HEK293 (cell line): ENCODE measurements at regions not wholly inside any gene's neighbourhood (a gene's known extent, or its start where the extent isn't known, plus 50 kb on each side); places are given as distances from the start of the nearest gene placed in this dataset.

Source experiments
- BCL11B ChIP-seq: fragments of 450-650 bp; formaldehyde crosslinking; IDR thresholded peaks from 2 replicates; pipeline ENCODE4 v1.5.1; 2016; ENCODE audit warnings: low read depth, missing biosample characterization, missing genetic modification characterization
- CTCF ChIP-seq: fragments of 450-650 bp; formaldehyde crosslinking; IDR thresholded peaks from 2 replicates; pipeline ENCODE4 v1.5.1; 2016; ENCODE audit warnings: missing biosample characterization, missing genetic modification characterization
- EGR2 ChIP-seq: fragments of 450-650 bp; formaldehyde crosslinking; IDR thresholded peaks from 2 replicates; pipeline ENCODE4 v1.5.1; 2016; ENCODE audit warnings: low read depth, missing biosample characterization, missing genetic modification characterization
- MEIS1 ChIP-seq: sonication (generic); formaldehyde crosslinking; IDR thresholded peaks from 2 replicates; pipeline ENCODE4 v1.8.1; 2022; ENCODE audit warnings: missing genetic modification reagents, mild to moderate bottlenecking, borderline replicate concordance
- PBX3 ChIP-seq: sonication (generic); formaldehyde crosslinking; IDR thresholded peaks from 2 replicates; pipeline ENCODE4 v1.8.1; 2022; ENCODE audit warnings: mild to moderate bottlenecking, moderate library complexity, missing genetic modification reagents
- SETDB1 ChIP-seq: IDR thresholded peaks from one replicate; pipeline ENCODE4 v1.6.1; 2017; ENCODE audit warnings: mild to moderate bottlenecking, low read length, moderate library complexity, mixed read lengths; ENCODE audit not compliant: insufficient read length
- ZBTB11 ChIP-seq: fragments of 450-650 bp; formaldehyde crosslinking; conservative IDR thresholded peaks from 2 replicates; pipeline ENCODE4 v1.5.1; 2016; ENCODE audit warnings: low read depth, missing biosample characterization, missing genetic modification characterization
- ZFP41 ChIP-seq: fragments of 450-650 bp; formaldehyde crosslinking; IDR thresholded peaks from 2 replicates; pipeline ENCODE4 v1.5.1; 2016; ENCODE audit warnings: missing biosample characterization, missing genetic modification characterization, borderline replicate concordance
- ZNF133 ChIP-seq: fragments of 450-650 bp; formaldehyde crosslinking; IDR thresholded peaks from 2 replicates; pipeline ENCODE4 v1.5.1; 2016; ENCODE audit warnings: missing biosample characterization, missing genetic modification characterization
- ZNF138 ChIP-seq: fragments of 450-650 bp; formaldehyde crosslinking; IDR thresholded peaks from 2 replicates; pipeline ENCODE4 v1.5.1; 2016; ENCODE audit warnings: missing biosample characterization, missing genetic modification characterization, borderline replicate concordance
- ZNF274 ChIP-seq, 2 experiments: fragments of 200-500 bp in 1 of 2; fragments of 450-650 bp in 1 of 2; sonication (Bioruptor generic) in 1 of 2; formaldehyde crosslinking in 1 of 2; IDR thresholded peaks; 2 replicates each; pipeline versions ENCODE4 v1.5.1 to v1.6.1; 2014 to 2016; ENCODE audit warnings: borderline replicate concordance in 1 of 2, inconsistent platforms in 1 of 2, low read length in 1 of 2, missing biosample characterization in 1 of 2, missing genetic modification characterization in 1 of 2

- TF ChIP-seq CTCF (tag by site-specific recombination) (no peak), SETDB1 (no peak), EGR2 (tag by site-specific recombination) (peak; percentile 66), PBX3 (no peak), BCL11B (tag by site-specific recombination) (no peak), ZNF133 (tag by site-specific recombination) (no peak), MEIS1 (CRISPR knock-in tag) (no peak), ZBTB11 (tag by site-specific recombination) (no peak), ZFP41 (tag by site-specific recombination) (no peak), ZNF138 (tag by site-specific recombination) (no peak), ZNF274 (IDR thresholded peaks at IDR 0.05; ENCODE audit: low read length) (no peak), ZNF274 (tag by site-specific recombination; IDR thresholded peaks at IDR 0.05; ENCODE audit: borderline replicate concordance) (no peak)
Observed at GRCh38 chr14:100466111-100466856, 120.9 kb downstream of the BEGAIN start.
